ENCODE measurements at regions not wholly inside any gene's neighbourhood (a gene's known extent, or its start where the extent isn't known, plus 50 kb on each side); places are given as distances from the start of the nearest gene placed in this dataset.

- intact Hi-C loops (cut with DNase I) = no loop called here
- DNase-seq (ENCODE audit: low spot score) = no peak
- Histone ChIP-seq H3K9me3 (no peaks in the 10 kb centered on the region), H3K4me1 (replicated peaks) (no peaks in the 10 kb centered on the region), H3K27ac (no peak overlapping the region), H3K27me3 (replicated peaks; ENCODE audit: insufficient read depth) (no peaks in the 10 kb centered on the region), H3K36me3 (no peaks in the 10 kb centered on the region), H3K4me3 (no peak overlapping the region)
- TF ChIP-seq POLR2A (IDR thresholded peaks at IDR 0.05) (no peak), POLR2AphosphoS5 (IDR thresholded peaks at IDR 0.05) (no peak), CTCF (IDR thresholded peaks at IDR 0.05) (no peak)
- 97% methylated on average over 1 of the region's 1 CpG for WGBS
Measured at GRCh38 chr5:110250355-110250754, 476.1 kb downstream of the TMEM232 start.

DNA sequence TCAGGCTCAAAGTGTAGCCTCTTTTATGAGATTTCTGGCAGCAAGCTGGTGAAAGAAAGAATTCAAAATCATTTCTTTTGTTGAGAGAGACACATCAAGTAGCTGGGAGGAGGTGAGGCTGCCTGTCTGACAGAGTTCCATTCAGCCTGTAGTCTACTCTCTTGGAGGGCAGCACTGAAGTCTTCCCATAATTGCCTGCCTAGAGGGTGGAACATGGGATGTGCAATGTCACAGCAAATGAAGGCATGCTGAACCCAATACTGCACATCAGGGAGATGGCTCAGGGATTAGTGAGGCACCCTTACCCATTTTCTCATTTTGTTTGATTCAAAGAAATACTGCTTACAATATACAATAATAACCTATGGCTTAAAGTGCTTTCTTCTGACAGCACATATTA, 475.7 kb downstream of the TMEM232 start:
- H3K27me3 ChIP-seq (replicated peaks; ENCODE audit: insufficient read depth) = no peaks in the 10 kb centered on the region
- DNase-seq (ENCODE audit: low spot score) = no peak
- intact Hi-C loops (cut with DNase I) = no loop called here
- H3K4me1 ChIP-seq (replicated peaks) = no peaks in the 10 kb centered on the region
- H3K27ac ChIP-seq = no peak overlapping the region
- H3K36me3 ChIP-seq = no peaks in the 10 kb centered on the region
- no peaks in the 10 kb centered on the region for H3K9me3 ChIP-seq
- TF ChIP-seq POLR2A (IDR thresholded peaks at IDR 0.05) (no peak), POLR2AphosphoS5 (IDR thresholded peaks at IDR 0.05) (no peak), CTCF (IDR thresholded peaks at IDR 0.05) (no peak)
- H3K4me3 ChIP-seq = no peak overlapping the region

- intact Hi-C loops (cut with DNase I) = no loop called here
- TF ChIP-seq POLR2AphosphoS5 (IDR thresholded peaks at IDR 0.05) = no peak
- TF ChIP-seq CTCF (IDR thresholded peaks at IDR 0.05) = no peak
- no peak for TF ChIP-seq POLR2A (IDR thresholded peaks at IDR 0.05)
- Histone ChIP-seq H3K9me3 (no peaks in the 10 kb centered on the region), H3K36me3 (no peaks in the 10 kb centered on the region), H3K27me3 (replicated peaks; ENCODE audit: insufficient read depth) (no peaks in the 10 kb centered on the region), H3K4me3 (no peak overlapping the region), H3K27ac (no peak overlapping the region), H3K4me1 (replicated peaks) (no peaks in the 10 kb centered on the region)
- 88% methylated on average over 2 of the region's 2 CpGs for WGBS
- no peak for DNase-seq (ENCODE audit: low spot score)
Measured at GRCh38 chr5:110251366-110251765, 475.1 kb downstream of the TMEM232 start.

GRCh38 chr5:110255194-110255593, 471.3 kb downstream of the TMEM232 start:
- intact Hi-C loops (cut with DNase I) = no loop called here
- WGBS = 73% methylated on average over 1 of the region's 1 CpG
- Histone ChIP-seq H3K27me3 (replicated peaks; ENCODE audit: insufficient read depth) (no peaks in the 10 kb centered on the region), H3K36me3 (no peaks in the 10 kb centered on the region), H3K4me3 (no peak overlapping the region), H3K9me3 (no peaks in the 10 kb centered on the region), H3K4me1 (replicated peaks) (no peaks in the 10 kb centered on the region), H3K27ac (no peak overlapping the region)
- no peak for DNase-seq (ENCODE audit: low spot score)
- TF ChIP-seq POLR2AphosphoS5 (IDR thresholded peaks at IDR 0.05) (no peak), POLR2A (IDR thresholded peaks at IDR 0.05) (no peak), CTCF (IDR thresholded peaks at IDR 0.05) (no peak)

GRCh38 chr5:110256298-110256697, 470.2 kb downstream of the TMEM232 start:
- intact Hi-C loops (cut with DNase I) = no loop called here
- Histone ChIP-seq H3K4me1 (replicated peaks) (no peaks in the 10 kb centered on the region), H3K4me3 (no peak overlapping the region), H3K27me3 (replicated peaks; ENCODE audit: insufficient read depth) (no peaks in the 10 kb centered on the region), H3K36me3 (no peaks in the 10 kb centered on the region), H3K9me3 (no peaks in the 10 kb centered on the region), H3K27ac (no peak overlapping the region)
- DNase-seq (ENCODE audit: low spot score) = no peak
- TF ChIP-seq POLR2A (IDR thresholded peaks at IDR 0.05) (no peak), CTCF (IDR thresholded peaks at IDR 0.05) (no peak), POLR2AphosphoS5 (IDR thresholded peaks at IDR 0.05) (no peak)
- 44% methylated on average over 2 of the region's 2 CpGs for WGBS
